ENCODE measurements at regions not wholly inside any gene's neighbourhood (a gene's known extent, or its start where the extent isn't known, plus 50 kb on each side); places are given as distances from the start of the nearest gene placed in this dataset.

- TF ChIP-seq POLR2AphosphoS5 (IDR thresholded peaks at IDR 0.05) (no peak), CTCF (IDR thresholded peaks at IDR 0.05) (no peak), POLR2A (IDR thresholded peaks at IDR 0.05) (no peak)
These were observed 64.1 kb upstream of the ITSN2 start for GRCh38 chr2:24424387-24424786.

Data from upper lobe of left lung (tissue), 4 donors.